K562 (cell line): ENCODE measurements at regions not wholly inside any gene's neighbourhood (a gene's known extent, or its start where the extent isn't known, plus 50 kb on each side); places are given as distances from the start of the nearest gene placed in this dataset.
"Not testable (repeated sequence)": the region's sequence is repeated elsewhere in the genome, so short reads cannot be mapped to it uniquely, and the experiment has no call there.

Source experiments
- ATAC-seq: fragments of 200-7000 bp; cut with Tn5 transposase; 3 replicates; pipeline ENCODE4 v1.9.1; 2020; ENCODE audit warnings: moderate library complexity
- BruUV-seq: library from RNA; stranded (reverse); fragments of 400-500 nt; replicated peaks from 2 replicates; lab custom pipeline; 2021; lab: Mats Ljungman, UMichigan
- CTCF ChIA-PET: fragments of 300-600 bp; formaldehyde crosslinking; extraction: SDS; loops from one replicate; lab custom pipeline; 2021; ENCODE audit warnings: low intra/inter-chr PET ratio; lab: Yijun Ruan, JAX
- POLR2A ChIA-PET: fragments of 300-600, 350-650 bp; sonication (Branson Sonifier 250); formaldehyde crosslinking; extraction: SDS; loops from one replicate; lab custom pipeline; 2021; ENCODE audit warnings: antibody characterized with exemption, inconsistent platforms; lab: Yijun Ruan, JAX
- DNase-seq, 4 experiments: peaks; one replicate each; pipeline versions ENCODE4 v3.0.0 to v3.0.0-alpha.2; 2011 to 2018; ENCODE audit warnings: low spot score in 3 of 4, mixed read lengths in 3 of 4; ENCODE audit errors: extremely low read depth in 1 of 4
- FAIRE-seq: peaks from 2 replicates; lab custom pipeline; 2011; peaks lifted over from hg19 to GRCh38; lab: Jason Lieb, UNC
- H2AFZ ChIP-seq: 2 replicates; pipeline ENCODE4 v1.6.0; 2011; ENCODE audit warnings: low read depth, low read length, control low read depth, inconsistent platforms
- H3K27ac ChIP-seq: fragments of 200-600 bp; 3 replicates; pipeline ENCODE4 v1.8.0; 2011; ENCODE audit warnings: low read depth, mild to moderate bottlenecking, control low read depth, inconsistent platforms, low read length, moderate library complexity, mixed read lengths; ENCODE audit errors: extremely low read depth
- H3K27me3 ChIP-seq, 2 experiments: fragments of 300-600 bp in 1 of 2; 2 replicates in 1 of 2; 3 replicates in 1 of 2; pipeline versions ENCODE4 v1.6.0 to v1.8.0; 2011; ENCODE audit warnings: inconsistent platforms in 2 of 2, low read length in 2 of 2, mild to moderate bottlenecking in 1 of 2, mixed read lengths in 1 of 2, moderate library complexity in 1 of 2; ENCODE audit not compliant: control insufficient read depth in 2 of 2, insufficient read depth in 2 of 2
- H3K36me3 ChIP-seq: fragments of 300-600 bp; 3 replicates; pipeline ENCODE4 v1.8.0; 2011; ENCODE audit warnings: mild to moderate bottlenecking, low read length, inconsistent platforms; ENCODE audit not compliant: control insufficient read depth, insufficient read depth
- H3K4me1 ChIP-seq, 2 experiments: fragments of 200-600 bp in 1 of 2; replicated peaks in 1 of 2; 2 replicates in 1 of 2; 3 replicates in 1 of 2; pipeline versions ENCODE4 v1.5.1 to v1.8.0; 2011; ENCODE audit warnings: inconsistent platforms in 2 of 2, low read length in 2 of 2, mild to moderate bottlenecking in 1 of 2, mixed read lengths in 1 of 2, moderate library complexity in 1 of 2; ENCODE audit not compliant: control insufficient read depth in 2 of 2, insufficient read depth in 2 of 2
- H3K4me2 ChIP-seq: 2 replicates; pipeline ENCODE4 v1.6.1; 2011; ENCODE audit warnings: low read length, control low read depth, inconsistent platforms, mixed read lengths; ENCODE audit not compliant: insufficient read depth
- H3K4me3 ChIP-seq: fragments of 200-600 bp; sonication (generic), shearing (Covaris generic); 2 replicates; pipeline ENCODE4 v1.5.1; 2016; ENCODE audit warnings: control low read depth, inconsistent platforms
- H3K79me2 ChIP-seq: fragments of 200-600 bp; 3 replicates; pipeline ENCODE4 v1.8.0; 2011; ENCODE audit warnings: low read length, inconsistent platforms; ENCODE audit not compliant: control insufficient read depth, insufficient read depth
- H3K9ac ChIP-seq, 2 experiments: 2 replicates each; pipeline versions ENCODE4 v1.6.0 to v1.6.1; 2011; ENCODE audit warnings: low read depth in 2 of 2, low read length in 2 of 2, control low read depth in 1 of 2, inconsistent platforms in 1 of 2, mild to moderate bottlenecking in 1 of 2, mixed read lengths in 1 of 2; ENCODE audit not compliant: insufficient read depth in 1 of 2
- H3K9me1 ChIP-seq: one replicate; pipeline ENCODE4 v1.6.0; 2011; ENCODE audit warnings: inconsistent platforms, mild to moderate bottlenecking, low read length, moderate library complexity; ENCODE audit not compliant: control insufficient read depth, insufficient read depth
- H3K9me3 ChIP-seq: replicated peaks from 2 replicates; pipeline ENCODE4 v1.5.1; 2011; ENCODE audit warnings: low read depth, low read length, inconsistent platforms; ENCODE audit not compliant: control insufficient read depth, insufficient read depth
- H4K20me1 ChIP-seq: replicated peaks from 2 replicates; pipeline ENCODE4 v1.6.1; 2011; ENCODE audit warnings: low read length, inconsistent platforms, mixed read lengths; ENCODE audit not compliant: control insufficient read depth, insufficient read depth
- WGBS: fragments of 100-300 bp; shearing (Covaris generic); methylation state at CpG from one replicate; pipeline ENCODE4 v1.1.6; 2016; ENCODE audit warnings: low coverage, mixed read lengths; ENCODE audit not compliant: insufficient coverage; ENCODE audit errors: missing lambda C conversion rate; 5-methylcytosine and 5-hydroxymethylcytosine counted together
- in situ Hi-C: fragments of 300-500 bp; cut with MboI; formaldehyde crosslinking; loops from 4 replicates; pipeline ENCODE4 v1.15.0; 2018; ENCODE audit warnings: inconsistent platforms, mixed read lengths
- intact Hi-C: fragments of 100-400 bp; cut with micrococcal nuclease; formaldehyde crosslinking; loops from 2 replicates; pipeline ENCODE4 v1.14.2; 2022

DNA sequence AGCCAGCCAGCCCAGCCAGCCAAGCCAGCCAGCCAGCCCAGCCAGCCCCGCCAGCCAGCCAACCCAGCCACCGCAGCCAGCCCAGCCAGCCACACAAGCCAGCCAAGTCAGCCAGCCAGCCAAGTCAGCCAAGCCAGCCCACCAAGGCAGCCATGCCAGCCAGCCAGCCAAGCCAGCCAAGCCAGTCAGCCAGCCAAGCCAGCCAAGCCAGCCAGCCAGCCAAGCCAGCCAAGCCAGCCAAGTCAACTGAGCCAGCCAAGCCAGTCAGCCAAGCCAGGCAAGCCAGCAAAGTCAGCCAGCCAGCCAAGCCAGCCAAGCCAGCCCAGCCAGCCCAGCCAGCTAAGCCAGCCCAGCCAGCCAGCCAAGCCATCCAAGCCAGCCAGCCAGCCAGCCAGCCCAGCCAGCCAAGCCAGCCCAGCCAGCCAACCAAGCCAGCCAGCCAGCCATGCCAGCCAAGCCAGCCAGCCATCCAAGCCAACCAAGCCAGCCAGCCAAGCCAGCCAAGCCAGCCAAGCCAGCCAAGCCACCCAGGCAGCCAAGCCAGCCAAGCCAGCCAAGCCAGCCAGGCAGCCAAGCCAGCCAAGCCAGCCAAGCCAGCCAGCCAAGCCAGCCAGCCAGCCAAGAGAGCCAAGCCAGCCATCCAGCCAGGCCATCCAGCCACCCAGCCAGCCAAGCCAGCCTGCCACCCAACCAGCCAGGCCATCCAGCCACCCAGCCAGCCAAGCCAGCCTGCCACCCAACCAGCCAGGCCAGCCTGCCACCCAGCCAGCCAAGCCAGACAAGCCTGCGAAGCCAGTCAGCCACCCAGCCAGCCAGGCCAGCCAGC, 329.9 kb upstream of the PLGLB2 start:
- CTCF ChIA-PET, H3K4me1 ChIP-seq, H3K79me2 ChIP-seq, POLR2A ChIA-PET, DNase-seq, H3K9me3 ChIP-seq, H3K9me1 ChIP-seq, FAIRE-seq, H3K4me3 ChIP-seq, H3K27me3 ChIP-seq, in situ Hi-C loops, H3K36me3 ChIP-seq, ATAC-seq, H2AFZ ChIP-seq, intact Hi-C loops, H3K9ac ChIP-seq, BruUV-seq, H3K4me2 ChIP-seq, H4K20me1 ChIP-seq, H3K27ac ChIP-seq: not testable (repeated sequence)
- WGBS = 0% methylated on average over 1 of the region's 3 CpGs

DNA sequence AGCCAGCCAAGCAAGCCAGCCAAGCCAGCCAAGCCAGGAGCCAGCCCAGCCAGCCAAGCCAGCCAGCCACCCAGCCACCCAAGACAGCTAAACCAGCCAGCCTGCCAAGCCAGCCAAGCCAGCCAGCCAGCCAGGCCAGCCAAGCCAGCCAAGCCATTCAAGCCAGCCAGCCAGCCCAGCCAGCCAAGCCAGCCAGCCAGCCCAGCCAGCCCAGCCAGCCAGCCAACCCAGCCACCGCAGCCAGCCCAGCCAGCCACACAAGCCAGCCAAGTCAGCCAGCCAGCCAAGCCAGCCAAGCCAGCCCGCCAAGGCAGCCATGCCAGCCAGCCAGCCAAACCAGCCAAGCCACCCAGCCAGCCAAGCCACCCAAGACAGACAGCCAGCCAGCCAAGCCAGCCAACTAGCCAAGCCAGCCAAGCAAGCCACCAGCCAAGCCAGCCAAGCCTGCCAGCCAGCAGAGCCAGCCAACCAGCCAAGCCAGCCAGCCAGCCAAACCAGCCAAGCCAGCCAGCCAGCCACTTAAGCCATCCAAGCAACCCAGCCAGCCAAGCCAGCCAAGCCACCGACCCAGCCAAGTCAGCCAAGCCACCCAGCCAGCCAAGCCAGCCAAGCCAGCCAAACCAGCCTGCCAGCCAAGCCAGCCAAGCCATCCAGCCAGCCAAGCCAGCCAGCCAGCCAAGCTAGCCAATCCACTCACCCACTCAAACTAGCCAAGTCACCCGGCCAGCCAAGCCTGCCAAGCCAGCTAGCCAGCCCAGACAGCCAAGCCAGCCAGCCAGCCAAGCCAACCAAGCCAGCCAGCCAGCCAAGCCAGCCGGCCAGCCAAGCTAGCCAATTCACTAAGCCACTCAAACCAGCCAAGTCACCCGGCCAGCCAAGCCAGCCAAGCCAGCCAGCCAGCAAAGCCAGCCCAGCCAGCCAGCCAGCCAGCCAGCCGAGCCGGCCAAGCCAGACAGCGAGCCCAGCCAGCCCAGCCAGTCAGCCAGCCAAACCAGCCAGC, 328.8 kb upstream of the PLGLB2 start:
- H3K4me1 ChIP-seq, CTCF ChIA-PET, H3K9me1 ChIP-seq, POLR2A ChIA-PET, DNase-seq, H3K27ac ChIP-seq, H3K36me3 ChIP-seq, H3K27me3 ChIP-seq, in situ Hi-C loops, FAIRE-seq, BruUV-seq, H3K4me3 ChIP-seq, H3K9me3 ChIP-seq, H3K9ac ChIP-seq, H3K4me2 ChIP-seq, H4K20me1 ChIP-seq, H2AFZ ChIP-seq, ATAC-seq, H3K79me2 ChIP-seq, intact Hi-C loops: not testable (repeated sequence)
- 2% methylated on average over 6 of the region's 9 CpGs for WGBS

DNA sequence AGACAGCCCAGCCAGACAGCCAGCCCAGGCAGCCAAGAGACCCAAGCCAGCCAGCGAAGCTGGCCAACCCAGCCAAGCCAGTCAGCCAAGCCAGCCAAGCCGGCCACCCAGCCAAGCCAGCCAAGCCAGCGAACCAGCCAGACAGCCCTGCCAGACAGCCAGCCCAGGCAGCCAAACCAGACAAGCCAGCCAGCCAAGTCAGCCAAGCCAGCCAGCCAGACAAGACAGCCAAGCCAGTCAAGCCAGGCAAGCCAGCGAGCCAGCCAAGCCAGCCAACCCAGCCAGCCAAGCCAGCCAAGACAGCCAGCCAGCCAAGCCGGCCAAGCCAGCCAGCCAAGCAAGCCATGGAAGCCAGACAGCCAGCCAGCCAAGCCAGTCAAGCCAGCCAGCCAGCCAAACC, 327.9 kb upstream of the PLGLB2 start:
- CTCF ChIA-PET, DNase-seq, in situ Hi-C loops, H3K9me3 ChIP-seq, H4K20me1 ChIP-seq, H3K4me1 ChIP-seq, POLR2A ChIA-PET, H3K27me3 ChIP-seq, H3K4me2 ChIP-seq, H2AFZ ChIP-seq, H3K27ac ChIP-seq, BruUV-seq, H3K9ac ChIP-seq, H3K4me3 ChIP-seq, FAIRE-seq, H3K79me2 ChIP-seq, intact Hi-C loops, H3K36me3 ChIP-seq, ATAC-seq, H3K9me1 ChIP-seq: not testable (repeated sequence)
- WGBS = 0% methylated on average over 1 of the region's 5 CpGs
